ENCODE measurements at regions not wholly inside any gene's neighbourhood (a gene's known extent, or its start where the extent isn't known, plus 50 kb on each side); places are given as distances from the start of the nearest gene placed in this dataset.

DNA sequence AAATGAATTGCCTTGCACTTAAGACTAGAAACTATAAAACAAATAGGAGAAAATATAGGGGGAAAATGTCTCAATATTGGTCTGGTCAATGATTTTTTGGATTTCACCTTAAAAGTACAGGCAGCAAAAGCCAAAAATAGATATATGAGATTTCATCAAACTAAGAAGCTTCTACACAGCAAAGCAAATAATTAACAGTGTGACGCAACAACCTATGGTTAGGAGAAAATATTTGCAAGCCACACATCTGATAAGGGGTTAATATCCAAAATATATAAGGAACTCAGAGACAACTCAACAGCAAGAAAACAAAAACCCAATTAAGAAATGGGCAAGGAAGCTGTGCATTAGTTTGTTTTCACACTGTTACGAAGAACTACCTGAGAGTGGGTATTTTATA is 89.1 kb downstream of the MAIP1 start:
- Mint-ChIP-seq H3K4me1 (ENCODE audit: low read depth) (peaks cover 8% of the 10 kb centered on the region), H3K27me3 (no peaks in the 10 kb centered on the region), H3K4me3 (ENCODE audit: low read depth) (no peak overlapping the region), H3K27ac (no peak overlapping the region), H3K9me3 (ENCODE audit: low read depth) (peaks cover 24% of the 10 kb centered on the region), H3K36me3 (ENCODE audit: insufficient read depth) (peaks cover 3% of the 10 kb centered on the region)
- TF ChIP-seq CTCF (IDR thresholded peaks at IDR 0.05; ENCODE audit: unreplicated experiment) = no peak
- no peak for DNase-seq (ENCODE audit: low spot score, unreplicated experiment)

- Mint-ChIP-seq H3K4me3 (ENCODE audit: low read depth) (no peak overlapping the region), H3K4me1 (ENCODE audit: low read depth) (peaks cover 20% of the 10 kb centered on the region), H3K27ac (no peak overlapping the region), H3K27me3 (no peaks in the 10 kb centered on the region), H3K9me3 (ENCODE audit: low read depth) (peaks cover 24% of the 10 kb centered on the region), H3K36me3 (ENCODE audit: insufficient read depth) (peaks cover 3% of the 10 kb centered on the region)
- TF ChIP-seq CTCF (IDR thresholded peaks at IDR 0.05; ENCODE audit: unreplicated experiment) = no peak
- no peak for DNase-seq (ENCODE audit: low spot score, unreplicated experiment)
These were observed 93.0 kb downstream of the MAIP1 start for GRCh38 chr2:200048421-200048820.

- Mint-ChIP-seq H3K4me3 (ENCODE audit: low read depth) (no peak overlapping the region), H3K27ac (no peak overlapping the region), H3K9me3 (ENCODE audit: low read depth) (peaks cover 24% of the 10 kb centered on the region), H3K36me3 (ENCODE audit: insufficient read depth) (peaks cover 3% of the 10 kb centered on the region), H3K4me1 (ENCODE audit: low read depth) (peaks cover 20% of the 10 kb centered on the region), H3K27me3 (no peaks in the 10 kb centered on the region)
- no peak for DNase-seq (ENCODE audit: low spot score, unreplicated experiment)
- TF ChIP-seq CTCF (IDR thresholded peaks at IDR 0.05; ENCODE audit: unreplicated experiment) = no peak
These were observed 93.7 kb downstream of the MAIP1 start for GRCh38 chr2:200049086-200049485.

DNA sequence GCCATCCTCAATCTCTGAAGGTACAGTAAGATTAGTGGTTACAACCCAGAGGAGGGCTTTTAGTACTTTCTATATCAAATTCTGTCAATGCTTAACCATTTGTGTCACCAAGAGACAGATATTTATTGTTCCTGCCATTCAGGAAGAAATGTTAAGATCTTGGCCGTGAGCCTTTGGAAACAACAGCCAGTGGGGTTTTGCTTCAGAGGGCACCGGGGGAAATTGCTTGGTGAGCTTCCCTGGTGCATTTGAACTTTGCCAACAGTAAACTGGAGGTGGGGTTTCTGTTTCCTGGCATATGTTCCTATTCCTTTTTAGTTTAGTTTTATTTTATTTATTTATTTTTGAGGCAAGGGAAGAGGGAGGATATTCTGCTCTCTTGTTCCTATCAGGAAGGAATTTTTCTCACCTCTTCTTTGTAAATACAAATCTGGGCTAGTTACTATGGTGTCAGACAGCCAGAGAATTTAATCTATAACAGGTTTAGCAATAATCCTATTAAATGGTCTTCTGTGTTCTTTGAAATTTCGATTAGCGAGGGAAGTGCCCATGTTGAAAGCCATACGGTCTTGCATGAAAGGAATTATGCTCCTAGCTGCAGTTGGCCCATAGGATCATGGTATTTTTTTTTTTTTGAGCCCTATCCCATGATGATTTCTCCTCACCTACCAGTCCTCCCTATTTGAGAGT is 95.7 kb downstream of the MAIP1 start:
- Mint-ChIP-seq H3K27me3 (no peaks in the 10 kb centered on the region), H3K4me3 (ENCODE audit: low read depth) (no peak overlapping the region), H3K4me1 (ENCODE audit: low read depth) (peaks cover 25% of the 10 kb centered on the region), H3K27ac (no peak overlapping the region), H3K9me3 (ENCODE audit: low read depth) (peaks cover 9% of the 10 kb centered on the region), H3K36me3 (ENCODE audit: insufficient read depth) (no peaks in the 10 kb centered on the region)
- no peak for DNase-seq (ENCODE audit: low spot score, unreplicated experiment)
- no peak for TF ChIP-seq CTCF (IDR thresholded peaks at IDR 0.05; ENCODE audit: unreplicated experiment)

DNA sequence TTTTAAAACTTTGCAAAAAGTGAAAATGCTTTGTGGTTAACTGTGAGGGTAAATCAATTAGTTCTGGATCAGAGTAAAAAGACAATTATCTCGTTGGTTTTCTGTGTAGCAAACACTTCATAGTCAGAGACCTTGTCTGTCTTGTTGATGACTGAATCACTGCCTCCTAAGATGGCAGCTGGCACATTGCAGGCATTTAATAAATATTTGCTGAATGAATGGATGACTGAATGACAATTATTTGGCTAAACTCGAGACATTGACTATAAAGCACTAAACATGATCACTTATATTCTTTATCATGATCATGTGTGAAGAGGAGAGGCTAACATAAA is 96.2 kb downstream of the MAIP1 start:
- Mint-ChIP-seq H3K4me1 (ENCODE audit: low read depth) (peaks cover 25% of the 10 kb centered on the region), H3K27ac (no peak overlapping the region)

More for the DNA sequence above, 96.2 kb downstream of the MAIP1 start:
- peaks cover 6% of the 10 kb centered on the region for H3K9me3 Mint-ChIP-seq (ENCODE audit: low read depth)
- H3K36me3 Mint-ChIP-seq (ENCODE audit: insufficient read depth) = peaks cover under 1% of the 10 kb centered on the region
- no peak for DNase-seq (ENCODE audit: low spot score, unreplicated experiment)
- no peak overlapping the region for H3K4me3 Mint-ChIP-seq (ENCODE audit: low read depth)
- no peak for TF ChIP-seq CTCF (IDR thresholded peaks at IDR 0.05; ENCODE audit: unreplicated experiment)
- no peaks in the 10 kb centered on the region for H3K27me3 Mint-ChIP-seq
